ENCODE measurements at regions not wholly inside any gene's neighbourhood (a gene's known extent, or its start where the extent isn't known, plus 50 kb on each side); places are given as distances from the start of the nearest gene placed in this dataset.
A peak's percentile ranks its signal among the peaks of the same experiment; 100 is the strongest.

GRCh38 chr9:28487561-28487960 is 914.3 kb upstream of the C9orf72 start:
- DNase-seq = no peak
- no peak overlapping the region for H3K27ac ChIP-seq (ENCODE audit: insufficient read depth, low read length)
- H2AFZ ChIP-seq (replicated peaks; ENCODE audit: low read length, poor library complexity) = no peak overlapping the region
- H3K36me3 ChIP-seq (ENCODE audit: control insufficient read depth, insufficient read depth, low read length) = no peaks in the 10 kb centered on the region
- no peak overlapping the region for H4K5ac ChIP-seq (ENCODE audit: low read depth, low read length)
- no TSS peak for BruUV-seq (replicated peaks)
- no peaks in the 10 kb centered on the region for H3K79me1 ChIP-seq (ENCODE audit: low read depth in 1 of 2, low read length in 2 of 2)
- H2BK120ac ChIP-seq (ENCODE audit: low read depth, low read length) = no peak overlapping the region
- ATAC-seq (ENCODE audit: low read depth) = no peak
- H3K14ac ChIP-seq (replicated peaks; ENCODE audit: low read depth, low read length) = no peak overlapping the region
- no peaks in the 10 kb centered on the region for H4K20me1 ChIP-seq (ENCODE audit: insufficient read depth, low read length)
- ChIA-PET CTCF (no interaction called here), POLR2A (ENCODE audit: unreplicated experiment) (no interaction called here)
- H2BK20ac ChIP-seq (ENCODE audit: low read depth, low read length) = no peak overlapping the region
- H4K91ac ChIP-seq (ENCODE audit: insufficient read depth, low read depth, low read length) = no peak overlapping the region
- H3K4me3 ChIP-seq (ENCODE audit: insufficient read depth, low read depth, low read length) = no peak overlapping the region
- in situ Hi-C loops (cut with MboI; ENCODE audit: low sequenced_read_pairs) = no loop called here
- no peak overlapping the region for H3K23ac ChIP-seq (ENCODE audit: low read depth, low read length)
- H3K9ac ChIP-seq (ENCODE audit: low read depth, low read length) = no peak overlapping the region
- H3K4me2 ChIP-seq (ENCODE audit: low read depth, low read length) = no peak overlapping the region
- dilution Hi-C loops (cut with HindIII; ENCODE audit: low sequenced_read_pairs, unreplicated experiment) = no loop called here
- no peaks in the 10 kb centered on the region for H3K9me1 ChIP-seq (ENCODE audit: insufficient read depth, low read length)
- no peak overlapping the region for H3K4ac ChIP-seq (ENCODE audit: low read depth, low read length)
- no peak overlapping the region for H3K56ac ChIP-seq (ENCODE audit: extremely low read depth, insufficient read depth, low read length)
- TF ChIP-seq MAFK (IDR thresholded peaks at IDR 0.05; ENCODE audit: low read depth, low read length) (peak; percentile 86), BHLHE40 (IDR thresholded peaks at IDR 0.05; ENCODE audit: low read depth, low read length) (no peak)
- TF ChIP-seq, protein P1, sequence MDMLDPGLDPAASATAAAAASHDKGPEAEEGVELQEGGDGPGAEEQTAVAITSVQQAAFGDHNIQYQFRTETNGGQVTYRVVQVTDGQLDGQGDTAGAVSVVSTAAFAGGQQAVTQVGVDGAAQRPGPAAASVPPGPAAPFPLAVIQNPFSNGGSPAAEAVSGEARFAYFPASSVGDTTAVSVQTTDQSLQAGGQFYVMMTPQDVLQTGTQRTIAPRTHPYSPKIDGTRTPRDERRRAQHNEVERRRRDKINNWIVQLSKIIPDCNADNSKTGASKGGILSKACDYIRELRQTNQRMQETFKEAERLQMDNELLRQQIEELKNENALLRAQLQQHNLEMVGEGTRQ (IDR thresholded peaks at IDR 0.05; ENCODE audit: low read depth, low read length) = no peak
- no peak overlapping the region for H2AK9ac ChIP-seq (replicated peaks; ENCODE audit: low read depth, low read length, poor library complexity)
- no peaks in the 10 kb centered on the region for H3K4me1 ChIP-seq (ENCODE audit: control insufficient read depth, insufficient read depth, low read length)
- WGBS, 2 experiments (ENCODE audit: extremely low coverage in 2 of 2, insufficient read length in 1 of 2) = no CpG with 5 or more reads among the region's 1 CpG
- no peak overlapping the region for H2AK5ac ChIP-seq (ENCODE audit: low read depth, low read length)
- no peak overlapping the region for H2BK5ac ChIP-seq (ENCODE audit: low read depth, low read length, poor library complexity, severe bottlenecking)
- peaks cover 2% of the 10 kb centered on the region; the same call in 1 of the 2 replicates for H3K9me3 ChIP-seq (ENCODE audit: control insufficient read depth, insufficient read depth, low read length)
- H4K8ac ChIP-seq (ENCODE audit: low read depth in 2 of 2, low read length in 2 of 2) = no peak overlapping the region
- H2BK15ac ChIP-seq (ENCODE audit: low read depth, low read length) = no peak overlapping the region
- H3K18ac ChIP-seq (ENCODE audit: low read depth, low read length) = no peak overlapping the region
- no peaks in the 10 kb centered on the region for H3K27me3 ChIP-seq (ENCODE audit: control insufficient read depth, insufficient read depth, low read length)
- intact Hi-C loops (cut with micrococcal nuclease) = no loop called here
